ENCODE measurements at regions not wholly inside any gene's neighbourhood (a gene's known extent, or its start where the extent isn't known, plus 50 kb on each side); places are given as distances from the start of the nearest gene placed in this dataset.

- TF ChIP-seq CTCF (IDR thresholded peaks at IDR 0.05) (no peak), EZH2 (IDR thresholded peaks at IDR 0.05; ENCODE audit: borderline replicate concordance, insufficient read depth, low read depth, low read length, poor library complexity, severe bottlenecking) (no peak)
Measured at GRCh38 chr15:26325495-26325894, 447.4 kb downstream of the GABRB3 start.
